K562 (cell line): ENCODE measurements at regions not wholly inside any gene's neighbourhood (a gene's known extent, or its start where the extent isn't known, plus 50 kb on each side); places are given as distances from the start of the nearest gene placed in this dataset.

Experiments
- ATAC-seq: fragments of 200-7000 bp; cut with Tn5 transposase; 3 replicates; pipeline ENCODE4 v1.9.1; 2020; ENCODE audit warnings: moderate library complexity
- BruUV-seq: library from RNA; stranded (reverse); fragments of 400-500 nt; replicated peaks from 2 replicates; lab custom pipeline; 2021; lab: Mats Ljungman, UMichigan
- CTCF ChIA-PET: fragments of 300-600 bp; formaldehyde crosslinking; extraction: SDS; loops from one replicate; lab custom pipeline; 2021; ENCODE audit warnings: low intra/inter-chr PET ratio; lab: Yijun Ruan, JAX
- POLR2A ChIA-PET: fragments of 300-600, 350-650 bp; sonication (Branson Sonifier 250); formaldehyde crosslinking; extraction: SDS; loops from one replicate; lab custom pipeline; 2021; ENCODE audit warnings: antibody characterized with exemption, inconsistent platforms; lab: Yijun Ruan, JAX
- DNase-seq, 4 experiments: peaks; one replicate each; pipeline versions ENCODE4 v3.0.0 to v3.0.0-alpha.2; 2011 to 2018; ENCODE audit warnings: low spot score in 3 of 4, mixed read lengths in 3 of 4; ENCODE audit errors: extremely low read depth in 1 of 4
- FAIRE-seq: peaks from 2 replicates; lab custom pipeline; 2011; peaks lifted over from hg19 to GRCh38; lab: Jason Lieb, UNC
- H2AFZ ChIP-seq: 2 replicates; pipeline ENCODE4 v1.6.0; 2011; ENCODE audit warnings: low read depth, low read length, control low read depth, inconsistent platforms
- H3K27ac ChIP-seq: fragments of 200-600 bp; 3 replicates; pipeline ENCODE4 v1.8.0; 2011; ENCODE audit warnings: low read depth, mild to moderate bottlenecking, control low read depth, inconsistent platforms, low read length, moderate library complexity, mixed read lengths; ENCODE audit errors: extremely low read depth
- H3K27me3 ChIP-seq, 2 experiments: fragments of 300-600 bp in 1 of 2; 2 replicates in 1 of 2; 3 replicates in 1 of 2; pipeline versions ENCODE4 v1.6.0 to v1.8.0; 2011; ENCODE audit warnings: inconsistent platforms in 2 of 2, low read length in 2 of 2, mild to moderate bottlenecking in 1 of 2, mixed read lengths in 1 of 2, moderate library complexity in 1 of 2; ENCODE audit not compliant: control insufficient read depth in 2 of 2, insufficient read depth in 2 of 2
- H3K36me3 ChIP-seq: fragments of 300-600 bp; 3 replicates; pipeline ENCODE4 v1.8.0; 2011; ENCODE audit warnings: mild to moderate bottlenecking, low read length, inconsistent platforms; ENCODE audit not compliant: control insufficient read depth, insufficient read depth
- H3K4me1 ChIP-seq, 2 experiments: fragments of 200-600 bp in 1 of 2; replicated peaks in 1 of 2; 2 replicates in 1 of 2; 3 replicates in 1 of 2; pipeline versions ENCODE4 v1.5.1 to v1.8.0; 2011; ENCODE audit warnings: inconsistent platforms in 2 of 2, low read length in 2 of 2, mild to moderate bottlenecking in 1 of 2, mixed read lengths in 1 of 2, moderate library complexity in 1 of 2; ENCODE audit not compliant: control insufficient read depth in 2 of 2, insufficient read depth in 2 of 2
- H3K4me2 ChIP-seq: 2 replicates; pipeline ENCODE4 v1.6.1; 2011; ENCODE audit warnings: low read length, control low read depth, inconsistent platforms, mixed read lengths; ENCODE audit not compliant: insufficient read depth
- H3K4me3 ChIP-seq: fragments of 200-600 bp; sonication (generic), shearing (Covaris generic); 2 replicates; pipeline ENCODE4 v1.5.1; 2016; ENCODE audit warnings: control low read depth, inconsistent platforms
- H3K79me2 ChIP-seq: fragments of 200-600 bp; 3 replicates; pipeline ENCODE4 v1.8.0; 2011; ENCODE audit warnings: low read length, inconsistent platforms; ENCODE audit not compliant: control insufficient read depth, insufficient read depth
- H3K9ac ChIP-seq, 2 experiments: 2 replicates each; pipeline versions ENCODE4 v1.6.0 to v1.6.1; 2011; ENCODE audit warnings: low read depth in 2 of 2, low read length in 2 of 2, control low read depth in 1 of 2, inconsistent platforms in 1 of 2, mild to moderate bottlenecking in 1 of 2, mixed read lengths in 1 of 2; ENCODE audit not compliant: insufficient read depth in 1 of 2
- H3K9me1 ChIP-seq: one replicate; pipeline ENCODE4 v1.6.0; 2011; ENCODE audit warnings: inconsistent platforms, mild to moderate bottlenecking, low read length, moderate library complexity; ENCODE audit not compliant: control insufficient read depth, insufficient read depth
- H3K9me3 ChIP-seq: replicated peaks from 2 replicates; pipeline ENCODE4 v1.5.1; 2011; ENCODE audit warnings: low read depth, low read length, inconsistent platforms; ENCODE audit not compliant: control insufficient read depth, insufficient read depth
- H4K20me1 ChIP-seq: replicated peaks from 2 replicates; pipeline ENCODE4 v1.6.1; 2011; ENCODE audit warnings: low read length, inconsistent platforms, mixed read lengths; ENCODE audit not compliant: control insufficient read depth, insufficient read depth
- ZNF324 ChIP-seq: fragments of 250-450 bp; sonication (Bioruptor Pico); IDR thresholded peaks from 2 replicates; pipeline ENCODE4 v1.4.0; 2020; ENCODE audit warnings: mild to moderate bottlenecking
- ZNF696 ChIP-seq: fragments of 250-450 bp; sonication (Bioruptor Pico); conservative IDR thresholded peaks from 2 replicates; pipeline ENCODE4 v1.4.0; 2020; ENCODE audit warnings: mild to moderate bottlenecking, moderate library complexity
- WGBS: fragments of 100-300 bp; shearing (Covaris generic); methylation state at CpG from one replicate; pipeline ENCODE4 v1.1.6; 2016; ENCODE audit warnings: low coverage, mixed read lengths; ENCODE audit not compliant: insufficient coverage; ENCODE audit errors: missing lambda C conversion rate; 5-methylcytosine and 5-hydroxymethylcytosine counted together
- in situ Hi-C: fragments of 300-500 bp; cut with MboI; formaldehyde crosslinking; loops from 4 replicates; pipeline ENCODE4 v1.15.0; 2018; ENCODE audit warnings: inconsistent platforms, mixed read lengths
- intact Hi-C: fragments of 100-400 bp; cut with micrococcal nuclease; formaldehyde crosslinking; loops from 2 replicates; pipeline ENCODE4 v1.14.2; 2022
- TF ChIP-seq, protein P1 (sequence below): sonication (generic); formaldehyde crosslinking; IDR thresholded peaks from 2 replicates; pipeline ENCODE4 v1.8.0; 2023; ENCODE audit warnings: missing genetic modification reagents, mild to moderate bottlenecking, borderline replicate concordance

- Histone ChIP-seq H3K9me1 (no peaks in the 10 kb centered on the region), H3K4me3 (no peak overlapping the region), H3K27ac (no peak overlapping the region), H3K4me1 (peaks cover 0 to 3% of the 10 kb centered on the region in 2 experiments; a peak in 1 of 5 replicates), H2AFZ (no peak overlapping the region), H3K79me2 (no peaks in the 10 kb centered on the region), H3K27me3 (peaks cover 3 to 9% of the 10 kb centered on the region in 2 experiments; a peak in 3 of 5 replicates), H3K9me3 (no peaks in the 10 kb centered on the region), H3K36me3 (no peaks in the 10 kb centered on the region), H3K9ac (no peak overlapping the region), H3K4me2 (no peak overlapping the region), H4K20me1 (peaks cover 3% of the 10 kb centered on the region; the same call in 1 of the 2 replicates)
- DNase-seq = no peak
- intact Hi-C loops (no loop called here), in situ Hi-C loops (no loop called here)
- POLR2A ChIA-PET = no interaction called here
- CTCF ChIA-PET = no interaction called here
- no peak for FAIRE-seq
- TF ChIP-seq ZNF324 (CRISPR knock-in tag) (no peak), ZNF696 (CRISPR knock-in tag) (no peak)
- TF ChIP-seq, protein P1, sequence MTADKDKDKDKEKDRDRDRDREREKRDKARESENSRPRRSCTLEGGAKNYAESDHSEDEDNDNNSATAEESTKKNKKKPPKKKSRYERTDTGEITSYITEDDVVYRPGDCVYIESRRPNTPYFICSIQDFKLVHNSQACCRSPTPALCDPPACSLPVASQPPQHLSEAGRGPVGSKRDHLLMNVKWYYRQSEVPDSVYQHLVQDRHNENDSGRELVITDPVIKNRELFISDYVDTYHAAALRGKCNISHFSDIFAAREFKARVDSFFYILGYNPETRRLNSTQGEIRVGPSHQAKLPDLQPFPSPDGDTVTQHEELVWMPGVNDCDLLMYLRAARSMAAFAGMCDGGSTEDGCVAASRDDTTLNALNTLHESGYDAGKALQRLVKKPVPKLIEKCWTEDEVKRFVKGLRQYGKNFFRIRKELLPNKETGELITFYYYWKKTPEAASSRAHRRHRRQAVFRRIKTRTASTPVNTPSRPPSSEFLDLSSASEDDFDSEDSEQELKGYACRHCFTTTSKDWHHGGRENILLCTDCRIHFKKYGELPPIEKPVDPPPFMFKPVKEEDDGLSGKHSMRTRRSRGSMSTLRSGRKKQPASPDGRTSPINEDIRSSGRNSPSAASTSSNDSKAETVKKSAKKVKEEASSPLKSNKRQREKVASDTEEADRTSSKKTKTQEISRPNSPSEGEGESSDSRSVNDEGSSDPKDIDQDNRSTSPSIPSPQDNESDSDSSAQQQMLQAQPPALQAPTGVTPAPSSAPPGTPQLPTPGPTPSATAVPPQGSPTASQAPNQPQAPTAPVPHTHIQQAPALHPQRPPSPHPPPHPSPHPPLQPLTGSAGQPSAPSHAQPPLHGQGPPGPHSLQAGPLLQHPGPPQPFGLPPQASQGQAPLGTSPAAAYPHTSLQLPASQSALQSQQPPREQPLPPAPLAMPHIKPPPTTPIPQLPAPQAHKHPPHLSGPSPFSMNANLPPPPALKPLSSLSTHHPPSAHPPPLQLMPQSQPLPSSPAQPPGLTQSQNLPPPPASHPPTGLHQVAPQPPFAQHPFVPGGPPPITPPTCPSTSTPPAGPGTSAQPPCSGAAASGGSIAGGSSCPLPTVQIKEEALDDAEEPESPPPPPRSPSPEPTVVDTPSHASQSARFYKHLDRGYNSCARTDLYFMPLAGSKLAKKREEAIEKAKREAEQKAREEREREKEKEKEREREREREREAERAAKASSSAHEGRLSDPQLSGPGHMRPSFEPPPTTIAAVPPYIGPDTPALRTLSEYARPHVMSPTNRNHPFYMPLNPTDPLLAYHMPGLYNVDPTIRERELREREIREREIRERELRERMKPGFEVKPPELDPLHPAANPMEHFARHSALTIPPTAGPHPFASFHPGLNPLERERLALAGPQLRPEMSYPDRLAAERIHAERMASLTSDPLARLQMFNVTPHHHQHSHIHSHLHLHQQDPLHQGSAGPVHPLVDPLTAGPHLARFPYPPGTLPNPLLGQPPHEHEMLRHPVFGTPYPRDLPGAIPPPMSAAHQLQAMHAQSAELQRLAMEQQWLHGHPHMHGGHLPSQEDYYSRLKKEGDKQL = no peak
- no peak for ATAC-seq
- 0% methylated on average over 2 of the region's 2 CpGs for WGBS
- no TSS peak for BruUV-seq
Observed at GRCh38 chr19:30718014-30718413, 345.8 kb downstream of the ZNF536 start.
